Mucosa of gallbladder (tissue), 1 donor: ENCODE measurements at regions not wholly inside any gene's neighbourhood (a gene's known extent, or its start where the extent isn't known, plus 50 kb on each side); places are given as distances from the start of the nearest gene placed in this dataset.
"Not testable (repeated sequence)": the region's sequence is repeated elsewhere in the genome, so short reads cannot be mapped to it uniquely, and the experiment has no call there.

Source experiments
- DNase-seq: peaks from one replicate; pipeline ENCODE4 v3.0.0-alpha.2; 2020; ENCODE audit warnings: low spot score
- donor health status: DM: no; HTN: no; CAD: no.

DNA sequence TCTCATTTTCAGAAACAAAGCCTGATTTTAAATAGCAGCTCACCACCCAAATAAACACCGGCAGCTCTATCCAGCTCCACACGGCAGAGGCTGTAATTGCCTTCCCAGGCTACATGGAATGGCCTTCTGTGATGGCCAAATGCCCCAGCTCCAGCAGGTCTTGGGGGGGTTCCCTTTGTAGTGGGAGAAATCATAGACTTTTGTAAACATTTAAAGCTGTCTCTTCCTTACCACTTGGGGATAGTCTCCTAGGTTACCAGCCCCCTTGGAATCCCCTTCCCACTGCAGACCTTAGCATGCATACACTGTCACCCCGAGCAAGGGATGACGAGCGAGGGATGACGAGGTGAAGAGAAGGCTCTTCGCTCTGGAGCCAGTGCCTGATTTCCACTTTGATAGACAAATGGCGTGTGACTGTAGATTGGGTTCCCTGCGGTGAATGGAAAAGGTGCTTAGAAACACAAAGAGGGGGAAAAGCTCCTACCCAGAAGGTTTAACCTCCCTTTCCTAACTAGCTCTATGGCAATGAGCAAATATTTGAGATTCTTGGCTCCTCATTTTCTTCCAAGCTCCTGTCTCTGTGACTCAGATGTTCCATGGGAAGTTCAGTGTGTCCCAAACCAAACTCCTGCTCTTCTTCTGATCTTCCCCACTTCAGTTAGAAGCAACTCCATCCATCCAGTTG lies 108.0 kb upstream of the CADM1 start:
- no peak for DNase-seq

DNA sequence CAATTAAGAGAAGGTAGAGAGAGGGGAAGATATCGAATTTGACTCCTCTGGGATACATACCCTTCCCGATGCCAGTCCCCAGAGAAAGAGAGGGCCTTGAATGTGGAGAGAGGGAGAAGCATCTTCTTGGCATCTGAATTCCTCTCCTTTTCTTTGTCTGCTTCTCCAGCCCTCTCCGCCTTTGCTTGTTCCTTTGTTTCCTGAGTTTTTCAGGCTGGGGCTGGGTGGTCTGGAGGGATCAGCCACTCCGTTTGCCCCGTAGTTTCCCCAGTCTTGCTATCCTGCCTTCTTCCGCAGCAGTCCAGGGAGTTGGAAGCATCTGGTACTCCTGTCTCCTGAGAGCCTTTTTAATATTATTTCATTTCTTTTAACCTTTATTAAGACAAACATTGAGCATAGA lies 107.1 kb upstream of the CADM1 start:
- DNase-seq: no peak

DNA sequence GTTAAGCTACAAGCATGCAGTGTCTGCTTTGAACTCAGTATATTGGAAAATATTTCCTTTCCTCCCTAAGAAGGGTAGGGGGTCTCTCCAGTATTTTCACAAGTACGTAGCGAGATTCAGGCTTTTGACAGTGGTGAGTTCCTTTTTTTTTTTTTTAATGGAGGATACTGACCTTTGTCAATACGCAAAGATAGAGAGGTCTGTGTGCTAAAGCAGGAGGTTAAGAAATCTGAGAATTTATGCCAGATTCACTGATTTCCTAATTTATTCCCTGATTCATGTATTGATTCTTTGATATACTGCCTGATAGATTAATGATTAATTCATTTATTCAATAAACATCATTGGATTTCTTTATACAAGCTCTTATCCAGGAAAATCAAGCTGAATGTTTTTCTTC lies 106.7 kb upstream of the CADM1 start:
- no peak for DNase-seq

DNA sequence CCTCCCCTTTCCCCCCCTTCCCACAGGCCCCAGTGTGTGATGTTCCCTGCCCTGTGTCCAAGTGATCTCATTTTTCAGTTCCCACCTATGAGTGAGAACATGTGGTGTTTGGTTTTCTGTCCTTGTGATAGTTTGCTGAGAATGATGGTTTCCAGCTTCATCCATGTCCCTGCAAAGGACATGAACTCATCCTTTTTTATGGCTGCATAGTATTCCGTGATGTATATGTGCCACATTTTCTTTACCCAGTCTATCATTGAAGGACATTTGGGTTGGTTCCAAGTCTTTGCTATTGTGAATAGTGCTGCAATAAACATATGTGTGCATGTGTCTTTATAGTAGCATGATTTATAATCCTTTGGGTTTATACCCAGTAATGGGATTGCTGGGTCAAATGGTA lies 106.0 kb upstream of the CADM1 start:
- DNase-seq: not testable (repeated sequence)

DNA sequence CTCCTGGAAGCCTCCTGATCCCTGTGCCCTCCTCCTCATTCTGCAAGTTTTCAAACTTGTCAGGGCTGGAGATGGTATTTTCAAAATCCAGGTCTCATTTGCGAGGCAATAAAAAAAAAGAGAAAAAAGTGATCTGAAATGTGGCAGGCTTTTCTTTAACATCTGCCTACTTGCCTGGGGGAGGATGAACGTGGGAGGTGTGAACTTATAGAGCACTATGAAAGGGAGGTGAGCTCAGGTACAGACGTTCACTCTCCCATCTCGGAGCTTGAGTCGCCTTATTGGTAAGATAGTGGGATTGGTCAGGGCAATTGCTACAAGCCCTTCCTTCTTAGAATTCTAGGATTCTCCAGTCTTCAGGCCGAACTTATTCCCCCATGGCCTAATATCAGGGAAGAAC lies 104.8 kb upstream of the CADM1 start:
- DNase-seq: no peak

DNA sequence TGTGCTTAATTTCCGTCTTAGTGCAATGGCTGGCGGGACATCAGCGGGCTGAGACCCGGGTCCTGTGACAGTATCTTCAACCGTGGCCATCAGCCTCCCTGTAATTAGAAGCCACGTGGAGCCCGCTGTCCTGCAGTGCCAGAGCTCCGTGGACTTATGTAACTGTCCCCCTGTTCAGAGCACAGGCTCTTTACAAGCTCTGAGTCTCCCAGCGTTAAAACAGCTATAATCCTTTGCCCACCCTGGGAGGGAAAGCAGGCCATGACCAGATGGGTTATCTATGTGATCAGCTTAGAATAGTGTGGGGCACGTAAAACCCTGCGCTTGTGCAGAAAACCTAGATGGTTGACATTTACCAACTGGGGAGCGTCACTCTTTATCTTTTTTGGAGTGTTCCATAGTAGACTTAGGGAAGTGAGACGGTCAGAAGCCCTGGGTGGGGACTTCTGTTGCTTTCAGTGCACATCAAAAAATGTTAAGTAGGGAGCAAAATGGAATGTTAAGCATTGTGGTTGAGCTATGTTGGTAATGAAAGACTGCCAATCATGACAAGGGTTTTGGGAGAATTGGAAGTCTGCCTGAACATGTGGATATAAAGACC lies 103.5 kb upstream of the CADM1 start:
- no peak for DNase-seq

DNA sequence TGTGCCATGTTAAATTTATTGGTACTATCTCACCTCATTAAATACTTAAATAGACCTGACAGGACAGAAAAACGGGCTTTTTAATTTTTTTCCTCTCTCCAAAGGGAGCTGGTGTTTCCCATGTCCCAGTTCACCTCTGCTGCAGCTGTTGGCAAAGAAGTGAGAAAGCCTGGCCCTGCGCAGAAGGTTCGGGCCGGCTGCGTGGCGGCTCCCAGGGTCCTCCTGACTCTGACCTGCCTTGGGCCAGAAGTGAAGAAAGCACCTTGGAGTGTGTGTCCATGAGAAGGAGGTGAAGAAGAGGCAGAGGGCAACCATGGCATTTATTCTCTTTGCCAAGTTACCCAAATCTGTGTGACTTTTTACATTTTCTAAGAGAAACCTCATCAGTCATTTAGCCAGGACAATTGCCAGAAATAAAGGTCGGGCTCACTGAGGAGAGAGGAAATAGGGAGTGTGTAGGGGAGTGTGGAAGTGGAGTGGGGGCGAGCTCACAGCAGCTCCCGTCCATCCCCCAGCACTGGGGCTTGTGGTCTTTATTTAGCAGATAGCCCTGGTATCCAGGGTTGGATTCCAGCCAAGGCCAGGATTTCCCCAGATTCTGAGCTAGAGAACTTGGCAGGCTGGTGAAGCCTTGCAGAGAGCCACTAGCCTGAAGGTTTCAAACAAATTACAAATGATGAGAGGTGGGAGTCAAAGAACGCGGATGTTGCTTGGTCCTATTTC lies 102.4 kb upstream of the CADM1 start:
- peak; percentile 25 for DNase-seq

DNA sequence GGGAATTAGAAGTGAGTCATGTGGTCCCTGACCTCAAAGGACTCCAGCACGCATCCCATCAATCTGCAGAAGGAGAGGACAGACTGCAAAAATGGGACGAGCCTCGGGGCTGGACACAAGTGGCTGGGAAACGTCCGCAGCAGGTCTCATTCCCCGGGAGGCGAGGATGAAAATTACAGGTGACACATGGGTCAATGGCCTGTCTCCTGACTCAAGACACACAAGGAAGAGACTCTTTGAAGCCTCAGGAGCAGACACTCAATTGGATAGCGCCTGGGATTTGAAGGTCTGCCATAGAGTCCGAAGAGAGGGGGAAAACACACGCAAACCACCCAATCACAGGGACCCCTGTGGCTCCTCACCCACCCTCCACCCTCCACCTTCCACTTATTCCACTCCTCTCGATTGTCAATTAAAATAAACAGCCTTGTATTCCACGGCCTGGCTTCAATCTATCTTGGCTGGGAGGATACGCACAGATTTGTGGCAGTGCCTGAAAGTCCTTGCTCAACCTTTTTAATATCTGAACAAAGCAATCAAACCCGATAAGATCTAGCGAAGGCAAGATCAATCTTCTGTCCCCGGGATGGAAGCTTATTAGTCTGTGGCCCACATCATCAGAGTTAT lies 101.8 kb upstream of the CADM1 start:
- DNase-seq: no peak

DNA sequence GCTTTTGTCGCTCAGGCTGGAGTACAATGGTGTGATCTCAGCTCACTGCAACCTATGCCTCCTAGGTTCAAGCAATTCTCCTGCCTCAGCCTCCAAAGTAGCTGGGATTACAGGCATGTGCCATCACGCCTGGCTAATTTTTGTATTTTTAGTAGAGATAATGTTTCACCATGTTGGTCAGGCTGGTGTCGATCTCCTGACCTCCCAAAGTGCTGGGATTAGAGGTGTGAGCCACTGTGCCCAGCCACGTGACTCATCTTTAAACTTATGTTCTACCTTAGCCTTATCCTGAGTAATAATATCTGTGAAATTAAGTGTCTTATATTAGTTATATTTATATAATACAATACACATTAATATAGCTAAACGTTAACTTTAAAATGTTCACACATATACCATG lies 101.2 kb upstream of the CADM1 start:
- not testable (repeated sequence) for DNase-seq

DNA sequence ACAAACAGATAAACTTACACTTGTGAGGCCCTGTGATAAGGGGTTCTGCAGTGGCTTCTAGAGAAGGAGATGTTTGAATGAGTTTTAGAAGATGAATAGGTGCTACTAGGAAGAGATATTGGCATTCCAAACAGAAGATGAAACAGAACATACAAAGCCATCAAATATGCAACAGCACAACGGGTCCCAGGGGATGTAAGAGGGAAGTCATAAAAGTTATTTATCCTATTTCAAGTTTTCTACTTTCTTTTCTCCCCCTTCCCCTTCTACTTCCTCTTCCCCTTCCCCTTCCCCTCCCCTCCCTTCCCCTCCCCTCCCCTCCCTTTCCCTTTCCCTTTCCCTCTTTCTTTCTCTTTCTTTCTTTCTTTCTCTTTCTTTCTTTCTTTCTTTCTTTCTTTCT lies 94.9 kb upstream of the CADM1 start:
- no peak for DNase-seq

DNA sequence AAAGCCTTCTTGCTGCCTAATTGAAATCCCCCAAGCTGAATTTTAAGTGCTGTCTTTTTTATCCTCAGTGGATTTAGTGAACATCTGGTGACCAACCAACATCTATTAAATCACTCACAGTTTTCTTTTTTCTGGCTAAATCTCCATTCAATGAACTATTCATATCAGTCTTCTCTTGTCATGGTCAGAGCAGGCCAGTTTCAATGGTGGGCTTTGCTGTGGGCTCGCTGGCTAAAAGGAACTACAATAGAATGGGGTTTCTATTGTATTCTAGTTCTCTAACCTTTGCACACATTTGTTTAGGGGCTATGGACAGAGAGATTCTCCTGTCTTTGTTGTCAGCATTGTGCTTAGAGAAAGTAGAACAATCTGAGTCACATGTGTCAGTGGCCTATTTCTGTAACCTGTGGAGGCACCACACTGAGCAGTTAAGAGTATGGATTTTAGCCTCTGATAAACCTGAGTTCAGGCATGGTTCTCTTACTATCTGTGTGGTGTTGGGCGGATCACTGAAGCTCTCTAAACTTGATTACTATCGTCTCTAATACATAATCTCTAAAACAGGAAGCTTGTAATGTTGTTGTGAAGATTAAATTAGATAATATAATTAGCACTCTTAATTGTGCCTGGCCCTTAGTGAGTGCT lies 94.2 kb upstream of the CADM1 start:
- DNase-seq: no peak

DNA sequence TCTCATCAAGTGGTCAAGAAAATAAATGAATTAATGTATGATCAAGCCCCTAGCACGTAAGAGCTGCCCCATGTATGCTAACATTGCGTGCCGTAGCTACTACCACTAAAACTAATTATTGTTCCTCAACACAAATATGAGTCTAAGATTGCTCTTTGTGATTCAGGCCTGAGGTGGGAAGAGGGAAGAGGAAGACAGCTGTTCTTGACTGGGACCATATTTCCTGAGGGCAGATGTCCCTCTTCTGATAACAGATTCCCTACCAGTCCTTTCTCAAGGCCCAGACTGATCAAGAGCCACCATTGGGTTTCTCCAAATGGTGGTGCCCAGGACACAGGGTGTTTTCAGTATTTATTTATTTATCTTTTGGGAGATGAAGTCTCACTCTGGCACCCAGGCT lies 87.2 kb upstream of the CADM1 start:
- DNase-seq: no peak

DNA sequence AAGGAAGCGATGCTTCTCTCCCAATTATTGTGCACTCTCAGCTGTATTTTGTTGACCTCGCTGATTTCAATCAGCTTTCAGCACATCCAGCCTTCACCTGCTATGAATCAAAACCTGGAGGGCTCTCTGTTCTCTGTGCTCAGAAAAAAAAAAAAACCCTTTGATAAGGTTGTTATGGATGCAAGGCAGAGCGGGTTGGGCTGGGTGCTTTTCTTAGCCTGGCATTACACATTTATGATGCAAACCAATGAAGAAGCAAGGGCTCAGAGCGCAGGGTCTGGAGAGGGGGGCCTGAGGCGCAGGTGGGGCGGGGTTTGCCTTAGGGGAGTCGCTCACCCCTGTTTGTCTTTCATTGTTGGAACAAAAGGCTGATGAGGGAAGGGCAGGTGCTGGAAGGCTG lies 86.0 kb upstream of the CADM1 start:
- DNase-seq: no peak

DNA sequence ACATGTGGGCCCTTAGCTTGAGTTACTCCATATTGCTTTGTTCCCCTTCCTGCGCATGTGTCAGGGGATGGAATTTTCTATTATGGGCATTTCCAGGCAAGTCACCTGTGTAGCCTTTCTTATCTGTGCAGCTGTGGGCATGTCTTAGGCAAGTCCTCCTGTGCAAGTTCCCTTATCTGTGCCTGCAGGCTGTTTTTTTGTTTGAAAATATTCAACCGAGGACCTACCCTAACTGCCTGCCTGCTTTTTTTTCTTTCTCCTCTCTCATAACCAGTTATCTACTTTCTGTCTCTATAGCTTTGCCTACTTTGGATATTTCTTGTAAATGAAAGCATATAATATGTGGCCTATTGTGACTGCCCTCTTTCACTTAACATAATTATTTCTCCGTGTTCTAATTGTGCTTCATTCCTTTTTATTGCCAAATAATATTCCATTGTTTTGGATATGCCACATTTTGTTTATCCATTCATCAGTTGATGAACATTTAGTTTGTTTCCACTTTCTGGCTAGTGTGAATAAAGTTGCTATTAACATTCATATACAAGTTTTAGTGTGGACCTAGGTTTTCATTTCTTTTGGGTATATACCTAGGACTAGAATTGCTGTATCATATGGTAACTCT lies 83.6 kb upstream of the CADM1 start:
- no peak for DNase-seq

DNA sequence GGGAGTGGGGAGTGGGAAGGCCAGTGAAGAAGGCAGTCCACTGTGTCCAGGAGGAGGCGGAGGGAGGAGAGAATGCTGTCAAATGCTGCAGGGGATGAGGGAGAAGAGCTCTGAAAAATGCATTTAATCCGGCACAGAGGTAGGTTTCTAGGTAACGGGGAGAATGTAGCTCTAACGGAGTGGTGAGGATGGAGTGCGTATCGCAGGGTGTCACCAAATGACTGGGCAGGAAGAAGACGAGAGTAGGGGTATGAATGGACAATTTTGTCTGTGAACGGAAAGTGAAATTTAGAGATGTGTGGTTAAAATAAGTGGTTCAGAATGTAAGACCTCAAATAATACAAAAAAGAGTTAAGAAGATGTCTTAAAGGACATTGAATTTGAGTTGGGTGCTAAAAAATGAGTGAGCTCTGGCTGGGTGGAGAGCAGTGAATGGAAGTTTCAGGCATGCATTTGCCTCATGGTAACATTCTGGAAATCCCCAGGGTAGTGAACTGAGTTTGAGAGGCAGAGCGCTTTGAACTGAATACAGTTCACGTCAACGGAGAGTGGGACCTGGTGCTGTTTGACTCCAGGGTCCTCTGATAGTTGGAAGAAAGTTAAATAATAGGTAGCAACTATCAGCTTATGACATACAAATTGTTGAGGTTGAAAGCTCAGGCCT lies 81.3 kb upstream of the CADM1 start:
- no peak for DNase-seq

DNA sequence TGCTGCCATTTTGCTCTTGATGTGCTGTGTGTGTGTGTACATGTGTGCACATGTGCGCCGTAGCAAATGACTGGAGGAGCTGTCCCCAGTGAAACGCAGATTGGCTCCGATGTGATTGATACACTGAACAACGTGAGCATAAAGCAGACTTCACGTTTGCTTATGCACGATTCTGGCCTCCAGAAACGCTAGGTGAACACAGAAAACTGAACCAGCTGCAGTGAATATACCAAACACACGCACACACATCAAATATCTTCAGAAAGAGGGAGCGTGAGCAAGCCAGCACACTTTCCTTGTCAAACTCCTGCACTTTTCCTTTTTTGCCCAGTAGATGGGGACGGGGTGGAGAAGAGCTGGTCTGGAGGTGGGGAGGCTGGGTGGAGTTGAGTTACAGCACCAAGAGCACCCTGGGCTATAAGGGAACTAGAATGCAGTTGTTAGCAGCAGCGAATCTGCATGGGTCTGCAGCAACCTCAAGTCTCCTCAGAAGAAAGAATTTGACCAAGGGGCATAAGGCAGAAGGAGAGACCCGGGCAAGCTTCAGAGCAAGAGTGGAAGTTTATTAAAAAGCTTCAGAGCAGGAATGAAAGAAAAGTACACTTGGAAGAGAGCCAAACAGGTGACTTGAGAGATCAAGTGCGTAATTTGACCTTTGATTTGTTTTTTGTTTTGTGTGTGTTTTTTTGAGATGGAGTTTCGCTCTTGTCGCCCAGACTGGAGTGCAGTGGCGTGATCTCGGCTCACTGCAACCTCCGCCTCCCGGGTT lies 77.8 kb upstream of the CADM1 start:
- DNase-seq: no peak

DNA sequence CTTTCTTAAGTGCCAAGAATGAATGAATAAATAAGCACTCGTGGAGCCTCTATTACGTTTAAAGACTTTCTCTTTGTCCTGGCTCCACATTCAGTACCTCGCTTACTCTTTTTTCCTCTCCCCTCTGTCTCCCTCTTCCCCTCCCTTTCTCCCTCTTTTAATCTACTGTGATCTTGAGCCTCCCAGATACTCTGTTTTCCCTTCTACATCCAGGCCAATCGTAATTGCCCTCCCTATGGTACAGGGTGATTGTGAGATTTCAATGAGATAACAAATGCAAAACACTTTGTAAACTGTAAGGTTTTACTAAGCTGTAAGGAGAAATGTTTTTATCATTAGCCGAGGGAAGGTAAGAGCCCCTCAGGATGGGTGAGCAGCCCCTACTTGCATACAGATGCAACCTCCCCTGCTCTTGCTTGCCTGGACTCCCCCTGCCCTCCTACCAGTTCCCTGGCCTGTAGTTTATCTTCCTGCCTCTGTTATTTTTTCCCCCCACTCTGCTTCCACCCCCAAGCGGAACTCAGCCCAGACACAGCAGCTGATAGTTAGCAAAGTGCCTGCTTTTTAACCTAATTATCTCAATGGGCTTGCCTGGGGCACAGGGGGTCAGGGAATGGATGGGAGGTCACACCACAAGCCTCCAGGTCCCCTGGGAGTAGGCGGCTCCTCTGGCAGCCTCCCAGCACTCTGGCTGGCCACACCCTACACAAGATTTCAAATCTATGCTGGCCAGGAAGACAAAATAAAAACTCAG lies 76.9 kb upstream of the CADM1 start:
- peak; percentile 13 for DNase-seq

DNA sequence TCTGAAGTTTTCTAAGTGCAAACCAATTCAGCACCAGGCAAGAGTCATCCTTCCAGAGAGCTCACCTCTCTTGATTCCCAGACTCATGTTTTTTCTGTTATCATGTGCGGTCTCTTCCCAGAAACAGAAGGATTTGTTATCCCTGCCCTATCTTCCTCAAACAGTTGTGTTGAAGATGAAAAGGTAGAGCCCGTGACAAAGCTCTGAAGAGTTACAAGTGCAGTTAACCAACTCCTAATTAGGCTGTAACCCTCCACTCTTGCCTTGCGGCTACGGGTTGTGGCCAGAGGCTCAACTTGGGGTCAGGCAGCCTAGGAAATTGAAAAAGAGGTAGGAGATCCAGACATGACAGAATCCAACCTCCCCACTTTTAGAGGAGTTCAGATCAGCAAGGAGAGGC lies 76.2 kb upstream of the CADM1 start:
- no peak for DNase-seq

DNA sequence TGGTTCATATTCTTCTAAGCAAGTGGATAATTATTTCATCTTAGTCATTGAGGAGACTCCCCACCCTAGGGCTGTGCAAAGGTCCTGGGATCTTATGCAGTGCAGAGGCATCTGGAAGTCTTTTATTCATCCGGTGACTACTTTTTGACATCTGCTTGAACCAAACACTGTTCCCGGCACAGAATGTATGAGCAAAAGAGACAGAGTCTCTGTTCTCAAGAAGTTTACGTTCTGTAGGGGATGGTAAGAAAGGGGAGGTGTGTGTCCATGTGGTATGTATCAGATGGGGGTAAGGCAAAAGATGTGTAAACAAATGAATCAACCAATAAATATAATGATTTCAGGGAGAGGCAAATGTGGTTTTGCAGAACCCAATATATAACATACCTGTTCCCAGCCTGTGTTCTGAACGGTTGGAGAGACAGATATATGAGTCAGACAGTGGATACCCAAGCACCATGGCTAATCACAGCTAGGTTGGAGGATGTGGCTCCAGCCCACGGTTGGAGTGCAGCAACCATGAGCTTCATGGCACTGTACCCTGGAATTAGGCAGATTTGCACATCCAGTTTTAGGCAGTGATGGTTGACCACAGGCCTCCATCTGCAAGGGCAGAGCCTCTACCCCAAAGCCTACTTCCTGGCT lies 75.1 kb upstream of the CADM1 start:
- no peak for DNase-seq
